ENCODE measurements at regions not wholly inside any gene's neighbourhood (a gene's known extent, or its start where the extent isn't known, plus 50 kb on each side); places are given as distances from the start of the nearest gene placed in this dataset.

DNA sequence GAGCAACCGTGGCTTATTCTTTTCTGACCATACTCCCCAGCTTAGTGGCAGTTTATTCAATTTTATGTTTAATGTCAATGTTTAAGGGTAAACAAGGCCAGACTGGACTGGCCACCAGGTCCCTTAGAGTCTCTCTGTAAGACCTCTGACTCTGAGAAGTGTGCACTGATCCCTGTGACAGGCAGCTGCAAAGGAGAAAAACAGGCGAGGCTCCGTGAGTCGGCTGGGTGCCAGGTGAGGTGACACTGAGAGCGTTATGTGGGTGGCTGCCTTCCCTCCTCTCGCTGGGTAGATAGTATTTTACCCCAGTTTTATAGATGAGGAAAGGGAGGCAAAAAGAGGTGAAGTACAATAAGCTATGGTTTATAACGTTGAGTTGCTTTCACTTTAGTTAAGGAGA lies 139.4 kb upstream of the HDAC4 start (continued):
- TF ChIP-seq, protein P1, sequence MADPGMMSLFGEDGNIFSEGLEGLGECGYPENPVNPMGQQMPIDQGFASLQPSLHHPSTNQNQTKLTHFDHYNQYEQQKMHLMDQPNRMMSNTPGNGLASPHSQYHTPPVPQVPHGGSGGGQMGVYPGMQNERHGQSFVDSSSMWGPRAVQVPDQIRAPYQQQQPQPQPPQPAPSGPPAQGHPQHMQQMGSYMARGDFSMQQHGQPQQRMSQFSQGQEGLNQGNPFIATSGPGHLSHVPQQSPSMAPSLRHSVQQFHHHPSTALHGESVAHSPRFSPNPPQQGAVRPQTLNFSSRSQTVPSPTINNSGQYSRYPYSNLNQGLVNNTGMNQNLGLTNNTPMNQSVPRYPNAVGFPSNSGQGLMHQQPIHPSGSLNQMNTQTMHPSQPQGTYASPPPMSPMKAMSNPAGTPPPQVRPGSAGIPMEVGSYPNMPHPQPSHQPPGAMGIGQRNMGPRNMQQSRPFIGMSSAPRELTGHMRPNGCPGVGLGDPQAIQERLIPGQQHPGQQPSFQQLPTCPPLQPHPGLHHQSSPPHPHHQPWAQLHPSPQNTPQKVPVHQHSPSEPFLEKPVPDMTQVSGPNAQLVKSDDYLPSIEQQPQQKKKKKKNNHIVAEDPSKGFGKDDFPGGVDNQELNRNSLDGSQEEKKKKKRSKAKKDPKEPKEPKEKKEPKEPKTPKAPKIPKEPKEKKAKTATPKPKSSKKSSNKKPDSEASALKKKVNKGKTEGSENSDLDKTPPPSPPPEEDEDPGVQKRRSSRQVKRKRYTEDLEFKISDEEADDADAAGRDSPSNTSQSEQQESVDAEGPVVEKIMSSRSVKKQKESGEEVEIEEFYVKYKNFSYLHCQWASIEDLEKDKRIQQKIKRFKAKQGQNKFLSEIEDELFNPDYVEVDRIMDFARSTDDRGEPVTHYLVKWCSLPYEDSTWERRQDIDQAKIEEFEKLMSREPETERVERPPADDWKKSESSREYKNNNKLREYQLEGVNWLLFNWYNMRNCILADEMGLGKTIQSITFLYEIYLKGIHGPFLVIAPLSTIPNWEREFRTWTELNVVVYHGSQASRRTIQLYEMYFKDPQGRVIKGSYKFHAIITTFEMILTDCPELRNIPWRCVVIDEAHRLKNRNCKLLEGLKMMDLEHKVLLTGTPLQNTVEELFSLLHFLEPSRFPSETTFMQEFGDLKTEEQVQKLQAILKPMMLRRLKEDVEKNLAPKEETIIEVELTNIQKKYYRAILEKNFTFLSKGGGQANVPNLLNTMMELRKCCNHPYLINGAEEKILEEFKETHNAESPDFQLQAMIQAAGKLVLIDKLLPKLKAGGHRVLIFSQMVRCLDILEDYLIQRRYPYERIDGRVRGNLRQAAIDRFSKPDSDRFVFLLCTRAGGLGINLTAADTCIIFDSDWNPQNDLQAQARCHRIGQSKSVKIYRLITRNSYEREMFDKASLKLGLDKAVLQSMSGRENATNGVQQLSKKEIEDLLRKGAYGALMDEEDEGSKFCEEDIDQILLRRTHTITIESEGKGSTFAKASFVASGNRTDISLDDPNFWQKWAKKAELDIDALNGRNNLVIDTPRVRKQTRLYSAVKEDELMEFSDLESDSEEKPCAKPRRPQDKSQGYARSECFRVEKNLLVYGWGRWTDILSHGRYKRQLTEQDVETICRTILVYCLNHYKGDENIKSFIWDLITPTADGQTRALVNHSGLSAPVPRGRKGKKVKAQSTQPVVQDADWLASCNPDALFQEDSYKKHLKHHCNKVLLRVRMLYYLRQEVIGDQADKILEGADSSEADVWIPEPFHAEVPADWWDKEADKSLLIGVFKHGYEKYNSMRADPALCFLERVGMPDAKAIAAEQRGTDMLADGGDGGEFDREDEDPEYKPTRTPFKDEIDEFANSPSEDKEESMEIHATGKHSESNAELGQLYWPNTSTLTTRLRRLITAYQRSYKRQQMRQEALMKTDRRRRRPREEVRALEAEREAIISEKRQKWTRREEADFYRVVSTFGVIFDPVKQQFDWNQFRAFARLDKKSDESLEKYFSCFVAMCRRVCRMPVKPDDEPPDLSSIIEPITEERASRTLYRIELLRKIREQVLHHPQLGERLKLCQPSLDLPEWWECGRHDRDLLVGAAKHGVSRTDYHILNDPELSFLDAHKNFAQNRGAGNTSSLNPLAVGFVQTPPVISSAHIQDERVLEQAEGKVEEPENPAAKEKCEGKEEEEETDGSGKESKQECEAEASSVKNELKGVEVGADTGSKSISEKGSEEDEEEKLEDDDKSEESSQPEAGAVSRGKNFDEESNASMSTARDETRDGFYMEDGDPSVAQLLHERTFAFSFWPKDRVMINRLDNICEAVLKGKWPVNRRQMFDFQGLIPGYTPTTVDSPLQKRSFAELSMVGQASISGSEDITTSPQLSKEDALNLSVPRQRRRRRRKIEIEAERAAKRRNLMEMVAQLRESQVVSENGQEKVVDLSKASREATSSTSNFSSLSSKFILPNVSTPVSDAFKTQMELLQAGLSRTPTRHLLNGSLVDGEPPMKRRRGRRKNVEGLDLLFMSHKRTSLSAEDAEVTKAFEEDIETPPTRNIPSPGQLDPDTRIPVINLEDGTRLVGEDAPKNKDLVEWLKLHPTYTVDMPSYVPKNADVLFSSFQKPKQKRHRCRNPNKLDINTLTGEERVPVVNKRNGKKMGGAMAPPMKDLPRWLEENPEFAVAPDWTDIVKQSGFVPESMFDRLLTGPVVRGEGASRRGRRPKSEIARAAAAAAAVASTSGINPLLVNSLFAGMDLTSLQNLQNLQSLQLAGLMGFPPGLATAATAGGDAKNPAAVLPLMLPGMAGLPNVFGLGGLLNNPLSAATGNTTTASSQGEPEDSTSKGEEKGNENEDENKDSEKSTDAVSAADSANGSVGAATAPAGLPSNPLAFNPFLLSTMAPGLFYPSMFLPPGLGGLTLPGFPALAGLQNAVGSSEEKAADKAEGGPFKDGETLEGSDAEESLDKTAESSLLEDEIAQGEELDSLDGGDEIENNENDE (IDR thresholded peaks at IDR 0.05; ENCODE audit: low read depth, low read length) = no peak
- no peak for TF ChIP-seq RBM22 (IDR thresholded peaks at IDR 0.05; ENCODE audit: low read depth, low read length, poor library complexity, severe bottlenecking)
- no peak for TF ChIP-seq ZEB2 (IDR thresholded peaks at IDR 0.05)
- no peak for TF ChIP-seq FUS (optimal IDR thresholded peaks at IDR 0.05; ENCODE audit: low read depth, low read length)
- TF ChIP-seq NCOA2 (IDR thresholded peaks at IDR 0.05; ENCODE audit: partially characterized antibody in 2 of 2) = no peak
- TF ChIP-seq CBX5 (IDR thresholded peaks at IDR 0.05; ENCODE audit: borderline replicate concordance, low read depth) = no peak
- no peak for TF ChIP-seq POLR3G (IDR thresholded peaks at IDR 0.05; ENCODE audit: extremely low read depth, insufficient read length, insufficient replicate concordance)
